ENCODE measurements at regions not wholly inside any gene's neighbourhood (a gene's known extent, or its start where the extent isn't known, plus 50 kb on each side); places are given as distances from the start of the nearest gene placed in this dataset.

GRCh38 chr2:236936446-236936940 is 149.2 kb upstream of the COPS8 start:
- no peaks in the 10 kb centered on the region for H3K36me3 ChIP-seq (replicated peaks in 1 of 2; ENCODE audit: insufficient read depth in 1 of 2, low read depth in 2 of 2)
- H3K27ac ChIP-seq, result no peak overlapping the region
- H3K4me1 ChIP-seq, result no peaks in the 10 kb centered on the region
- intact Hi-C loops (cut with DNase I), result no loop called here
- no peak for DNase-seq
- H3K4me3 ChIP-seq, result no peak overlapping the region
- WGBS, 2 donors, result 81% methylated on average over 3 to 7 of the region's 7 CpGs
- ATAC-seq, result no peak
- no peaks in the 10 kb centered on the region for H3K9me3 ChIP-seq
- TF ChIP-seq, protein P1, sequence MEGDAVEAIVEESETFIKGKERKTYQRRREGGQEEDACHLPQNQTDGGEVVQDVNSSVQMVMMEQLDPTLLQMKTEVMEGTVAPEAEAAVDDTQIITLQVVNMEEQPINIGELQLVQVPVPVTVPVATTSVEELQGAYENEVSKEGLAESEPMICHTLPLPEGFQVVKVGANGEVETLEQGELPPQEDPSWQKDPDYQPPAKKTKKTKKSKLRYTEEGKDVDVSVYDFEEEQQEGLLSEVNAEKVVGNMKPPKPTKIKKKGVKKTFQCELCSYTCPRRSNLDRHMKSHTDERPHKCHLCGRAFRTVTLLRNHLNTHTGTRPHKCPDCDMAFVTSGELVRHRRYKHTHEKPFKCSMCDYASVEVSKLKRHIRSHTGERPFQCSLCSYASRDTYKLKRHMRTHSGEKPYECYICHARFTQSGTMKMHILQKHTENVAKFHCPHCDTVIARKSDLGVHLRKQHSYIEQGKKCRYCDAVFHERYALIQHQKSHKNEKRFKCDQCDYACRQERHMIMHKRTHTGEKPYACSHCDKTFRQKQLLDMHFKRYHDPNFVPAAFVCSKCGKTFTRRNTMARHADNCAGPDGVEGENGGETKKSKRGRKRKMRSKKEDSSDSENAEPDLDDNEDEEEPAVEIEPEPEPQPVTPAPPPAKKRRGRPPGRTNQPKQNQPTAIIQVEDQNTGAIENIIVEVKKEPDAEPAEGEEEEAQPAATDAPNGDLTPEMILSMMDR (IDR thresholded peaks at IDR 0.05), result no peak
- TF ChIP-seq POLR2A (IDR thresholded peaks at IDR 0.05), result no peak
- H3K27me3 ChIP-seq, result no peaks in the 10 kb centered on the region

DNA sequence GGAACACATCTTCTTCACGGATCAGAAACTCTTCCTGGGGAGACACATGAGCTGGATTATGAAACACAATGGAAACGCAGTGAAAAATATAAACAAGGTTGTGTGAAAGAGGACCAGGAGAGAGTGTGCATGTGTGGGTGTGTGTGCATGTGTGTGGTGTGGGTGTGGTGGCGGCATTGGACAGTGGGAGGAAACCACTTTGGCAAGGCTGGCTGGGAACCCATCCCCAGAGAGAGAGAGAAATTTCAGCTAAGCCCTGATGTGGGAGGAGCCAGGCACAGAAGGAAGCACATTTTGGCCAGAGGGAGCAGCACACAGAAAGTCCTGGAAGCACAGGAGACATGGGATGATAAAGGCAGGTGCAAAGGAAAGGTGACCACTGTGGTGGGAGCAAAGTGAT is 147.6 kb upstream of the COPS8 start:
- Histone ChIP-seq H3K27me3 (no peaks in the 10 kb centered on the region), H3K36me3 (replicated peaks in 1 of 2; ENCODE audit: insufficient read depth in 1 of 2, low read depth in 2 of 2) (no peaks in the 10 kb centered on the region), H3K4me3 (no peak overlapping the region), H3K27ac (no peak overlapping the region), H3K9me3 (no peaks in the 10 kb centered on the region), H3K4me1 (no peaks in the 10 kb centered on the region)
- DNase-seq, result no peak
- intact Hi-C loops (cut with DNase I), result no loop called here
- 79 to 81% methylated on average over 3 of the region's 3 CpGs for WGBS, 2 donors
- no peak for ATAC-seq
- TF ChIP-seq, protein P1 (IDR thresholded peaks at IDR 0.05), result no peak
- no peak for TF ChIP-seq POLR2A (IDR thresholded peaks at IDR 0.05)

- WGBS, 2 donors, result 86 to 89% methylated on average over 2 of the region's 2 CpGs
- intact Hi-C loops (cut with DNase I), result no loop called here
- H3K27ac ChIP-seq, result no peak overlapping the region
Measured at GRCh38 chr2:236939271-236939670, 146.4 kb upstream of the COPS8 start.

DNA sequence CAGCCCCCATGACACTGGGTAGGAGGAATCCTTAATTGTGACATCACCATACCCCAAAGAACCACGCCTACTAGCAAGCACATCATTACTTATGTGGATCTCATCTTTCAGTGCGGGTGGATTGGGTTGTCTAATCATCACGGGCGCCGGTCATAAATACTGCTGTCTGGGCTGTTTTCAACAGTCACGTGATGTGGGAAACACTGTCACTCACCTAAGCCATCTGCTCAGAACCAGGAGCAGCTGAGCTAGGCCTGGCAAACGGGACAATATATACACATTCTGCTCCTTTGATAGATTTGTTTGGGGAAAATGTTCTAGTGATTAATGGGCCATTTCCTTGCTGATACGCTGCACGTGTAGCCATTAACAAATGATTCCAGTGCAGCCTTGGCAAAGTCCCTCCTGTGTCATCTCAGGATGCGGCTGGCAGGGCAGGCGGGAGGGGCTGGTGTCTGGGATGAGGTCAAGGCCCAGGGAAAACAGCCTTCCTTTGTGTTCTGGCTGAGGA is 145.9 kb upstream of the COPS8 start:
- intact Hi-C loops (cut with DNase I), result no loop called here
- ATAC-seq, result peak; percentile 27

More at GRCh38 chr2:236939271-236939670, 146.4 kb upstream of the COPS8 start:
- no peaks in the 10 kb centered on the region for H3K4me1 ChIP-seq
- no peaks in the 10 kb centered on the region for H3K27me3 ChIP-seq
- ATAC-seq, result no peak
- no peak overlapping the region for H3K4me3 ChIP-seq
- H3K36me3 ChIP-seq (replicated peaks in 1 of 2; ENCODE audit: insufficient read depth in 1 of 2, low read depth in 2 of 2), result no peaks in the 10 kb centered on the region
- no peak for TF ChIP-seq POLR2A (IDR thresholded peaks at IDR 0.05)
- TF ChIP-seq, protein P1 (IDR thresholded peaks at IDR 0.05), result no peak
- no peaks in the 10 kb centered on the region for H3K9me3 ChIP-seq
- no peak for DNase-seq

More for the DNA sequence above, 145.9 kb upstream of the COPS8 start:
- Histone ChIP-seq H3K27ac (no peak overlapping the region), H3K4me3 (no peak overlapping the region), H3K4me1 (no peaks in the 10 kb centered on the region), H3K27me3 (no peaks in the 10 kb centered on the region), H3K36me3 (replicated peaks in 1 of 2; ENCODE audit: insufficient read depth in 1 of 2, low read depth in 2 of 2) (no peaks in the 10 kb centered on the region), H3K9me3 (no peaks in the 10 kb centered on the region)
- TF ChIP-seq, protein P1 (IDR thresholded peaks at IDR 0.05), result no peak
- no peak for TF ChIP-seq POLR2A (IDR thresholded peaks at IDR 0.05)
- DNase-seq, result no peak
- WGBS, 2 donors, result 54 to 57% methylated on average over 9 to 11 of the region's 11 CpGs

Data from body of pancreas (tissue), 4 donors.